ENCODE measurements at regions not wholly inside any gene's neighbourhood (a gene's known extent, or its start where the extent isn't known, plus 50 kb on each side); places are given as distances from the start of the nearest gene placed in this dataset.

- Histone ChIP-seq H2BK20ac (ENCODE audit: low read length) (no peak overlapping the region), H4K8ac (ENCODE audit: extremely low read depth, insufficient read depth, low read length) (no peak overlapping the region), H3K18ac (ENCODE audit: extremely low read depth, low read length) (no peak overlapping the region), H3K14ac (ENCODE audit: insufficient read length) (no peak overlapping the region), H3K4me3 (ENCODE audit: extremely low read depth in 1 of 4, insufficient read depth in 2 of 4, low read depth in 3 of 4, low read length in 4 of 4) (no peak overlapping the region), H3K9me3 (ENCODE audit: insufficient read depth in 2 of 2, low read depth in 1 of 2, low read length in 1 of 2) (no peaks in the 10 kb centered on the region), H3K4me2 (ENCODE audit: insufficient read depth in 1 of 2, low read depth in 2 of 2, low read length in 2 of 2) (no peak overlapping the region), H3K56ac (replicated peaks; ENCODE audit: insufficient read length, low read depth, low read length) (no peak overlapping the region), H4K91ac (replicated peaks; ENCODE audit: insufficient read length, low read length) (no peak overlapping the region), H2BK15ac (ENCODE audit: low read length) (no peak overlapping the region), H3K23ac (ENCODE audit: insufficient read length) (no peak overlapping the region), H3K4ac (replicated peaks; ENCODE audit: insufficient read length, low read depth, low read length) (no peak overlapping the region), H3K23me2 (ENCODE audit: low read depth, low read length) (no peaks in the 10 kb centered on the region), H3K79me2 (ENCODE audit: control insufficient read depth in 1 of 2, insufficient read depth in 2 of 2, low read length in 2 of 2) (no peaks in the 10 kb centered on the region), H3K36me3 (ENCODE audit: control insufficient read depth in 2 of 4, insufficient read depth in 4 of 4, low read length in 3 of 4) (no peaks in the 10 kb centered on the region), H3K4me1 (replicated peaks in 1 of 4; ENCODE audit: control insufficient read depth in 3 of 4, insufficient read depth in 4 of 4, low read length in 3 of 4) (peaks cover 0 to 3% (median 0%) of the 10 kb centered on the region in 4 experiments; a peak in 2 of 7 replicates), H3K27me3 (replicated peaks in 1 of 4; ENCODE audit: control insufficient read depth in 3 of 4, extremely low read depth in 1 of 4, insufficient read depth in 3 of 4, low read length in 3 of 4) (no peaks in the 10 kb centered on the region), H2BK5ac (ENCODE audit: low read depth, low read length) (no peak overlapping the region), H2BK12ac (ENCODE audit: low read depth, low read length) (no peak overlapping the region), H4K5ac (ENCODE audit: insufficient read length, low read depth, low read length) (no peak overlapping the region), H3K79me1 (ENCODE audit: low read depth, low read length) (no peaks in the 10 kb centered on the region; the same call in 1 of the 2 replicates), H3K27ac (ENCODE audit: low read depth, low read length) (no peak overlapping the region), H4K20me1 (replicated peaks in 1 of 2; ENCODE audit: control insufficient read depth in 1 of 2, insufficient read depth in 2 of 2, low read length in 2 of 2) (no peaks in the 10 kb centered on the region), H2AK5ac (ENCODE audit: low read depth, low read length) (no peak overlapping the region), H2AFZ (ENCODE audit: low read length) (no peak overlapping the region), H3K9ac (replicated peaks in 1 of 4; ENCODE audit: extremely low read depth in 1 of 4, low read depth in 3 of 4, low read length in 3 of 4) (no peak overlapping the region), H2BK120ac (replicated peaks; ENCODE audit: low read depth, low read length) (no peak overlapping the region)
- no peak for FAIRE-seq
- no peak for DNase-seq (ENCODE audit: low read depth in 1 of 2, low spot score in 2 of 2)
- 89% methylated on average over 6 of the region's 6 CpGs; no CpG with 5 or more reads in 1 of the 2 experiments for WGBS, 2 experiments (ENCODE audit: extremely low coverage in 1 of 2, insufficient coverage in 1 of 2, insufficient read length in 1 of 2, insufficient replicate concordance in 2 of 2, low coverage in 1 of 2, low lambda C conversion rate in 2 of 2, missing lambda C conversion rate in 1 of 2)
- ChIA-PET CTCF (ENCODE audit: partially characterized antibody) (no interaction called here), POLR2A (ENCODE audit: partially characterized antibody) (no interaction called here)
- TF ChIP-seq CTCF (IDR thresholded peaks at IDR 0.05; ENCODE audit: control extremely low read depth in 1 of 3, insufficient read depth in 1 of 3, low read depth in 1 of 3, low read length in 3 of 3) = no peak
- no peak for TF ChIP-seq CHD1 (IDR thresholded peaks at IDR 0.05; ENCODE audit: low read depth, low read length)
- no peak for TF ChIP-seq RFX5 (IDR thresholded peaks at IDR 0.05; ENCODE audit: borderline replicate concordance, low read depth, low read length)
- no peak for TF ChIP-seq CTBP2 (IDR thresholded peaks at IDR 0.05; ENCODE audit: borderline replicate concordance, insufficient read depth, insufficient read length, low read length)
- TF ChIP-seq RAD21 (IDR thresholded peaks at IDR 0.05 in 1 of 2, conservative IDR thresholded peaks at IDR 0.05 in 1 of 2; ENCODE audit: low read depth in 2 of 2, low read length in 2 of 2) = no peak
- no peak for TF ChIP-seq KDM4A (IDR thresholded peaks at IDR 0.05; ENCODE audit: low read depth, low read length, severe bottlenecking)
- TF ChIP-seq ASH2L (IDR thresholded peaks at IDR 0.05; ENCODE audit: low read length) = no peak
- TF ChIP-seq JUND (IDR thresholded peaks at IDR 0.05; ENCODE audit: low read length) = no peak
- no peak for TF ChIP-seq HDAC6 (IDR thresholded peaks at IDR 0.05; ENCODE audit: low read depth, low read length)
- TF ChIP-seq TCF12 (IDR thresholded peaks at IDR 0.05; ENCODE audit: low read depth, low read length) = no peak
- no peak for TF ChIP-seq BRCA1 (IDR thresholded peaks at IDR 0.05; ENCODE audit: low read depth, low read length)
- TF ChIP-seq ZNF274 (IDR thresholded peaks at IDR 0.05; ENCODE audit: borderline replicate concordance, extremely low read depth, low read length) = no peak
- TF ChIP-seq SUZ12 (IDR thresholded peaks at IDR 0.05; ENCODE audit: low read length) = no peak
These were observed 90.8 kb downstream of the OLIG3 start for GRCh38 chr6:137403443-137403842.

Data from H1 (cell line).